ENCODE measurements at regions not wholly inside any gene's neighbourhood (a gene's known extent, or its start where the extent isn't known, plus 50 kb on each side); places are given as distances from the start of the nearest gene placed in this dataset.

DNA sequence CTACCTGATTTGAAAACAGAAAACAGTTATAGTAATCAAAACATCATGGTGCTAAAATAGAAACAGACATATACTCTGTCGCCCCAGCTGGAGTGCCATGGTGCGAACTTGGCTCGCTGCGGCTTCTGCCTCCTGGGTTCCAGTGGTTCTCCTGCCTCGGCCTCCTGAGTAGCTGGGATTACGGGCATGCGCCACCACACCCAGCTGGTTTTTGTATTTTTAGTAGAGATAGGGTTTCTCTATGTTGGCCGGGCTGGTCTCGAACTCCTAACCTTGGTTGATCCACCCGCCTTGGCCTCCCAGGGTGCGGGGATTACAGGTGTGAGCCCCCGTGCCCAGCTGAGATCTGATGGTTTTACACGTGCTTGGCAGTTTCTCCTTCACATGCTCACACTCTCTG is 495.9 kb downstream of the ANXA1 start:
- DNase-seq (ENCODE audit: low spot score), result no peak
- peaks cover 4% of the 10 kb centered on the region; the same call in 2 of the 3 replicates for H3K4me1 Mint-ChIP-seq
- no peaks in the 10 kb centered on the region for H3K36me3 Mint-ChIP-seq (ENCODE audit: low read depth)
- no peaks in the 10 kb centered on the region for H3K27me3 ChIP-seq (ENCODE audit: insufficient read depth)
- H3K79me2 ChIP-seq (replicated peaks; ENCODE audit: insufficient read depth), result no peaks in the 10 kb centered on the region
- no peaks in the 10 kb centered on the region for H4K20me1 ChIP-seq (replicated peaks; ENCODE audit: insufficient read depth)
- H3K4me3 ChIP-seq, result no peak overlapping the region
- H3F3A ChIP-seq (replicated peaks; ENCODE audit: low read depth), result no peaks in the 10 kb centered on the region
- H3K9me2 ChIP-seq (ENCODE audit: insufficient read depth), result peaks cover 20% of the 10 kb centered on the region; the same call in 1 of the 2 replicates
- TF ChIP-seq, protein P1, sequence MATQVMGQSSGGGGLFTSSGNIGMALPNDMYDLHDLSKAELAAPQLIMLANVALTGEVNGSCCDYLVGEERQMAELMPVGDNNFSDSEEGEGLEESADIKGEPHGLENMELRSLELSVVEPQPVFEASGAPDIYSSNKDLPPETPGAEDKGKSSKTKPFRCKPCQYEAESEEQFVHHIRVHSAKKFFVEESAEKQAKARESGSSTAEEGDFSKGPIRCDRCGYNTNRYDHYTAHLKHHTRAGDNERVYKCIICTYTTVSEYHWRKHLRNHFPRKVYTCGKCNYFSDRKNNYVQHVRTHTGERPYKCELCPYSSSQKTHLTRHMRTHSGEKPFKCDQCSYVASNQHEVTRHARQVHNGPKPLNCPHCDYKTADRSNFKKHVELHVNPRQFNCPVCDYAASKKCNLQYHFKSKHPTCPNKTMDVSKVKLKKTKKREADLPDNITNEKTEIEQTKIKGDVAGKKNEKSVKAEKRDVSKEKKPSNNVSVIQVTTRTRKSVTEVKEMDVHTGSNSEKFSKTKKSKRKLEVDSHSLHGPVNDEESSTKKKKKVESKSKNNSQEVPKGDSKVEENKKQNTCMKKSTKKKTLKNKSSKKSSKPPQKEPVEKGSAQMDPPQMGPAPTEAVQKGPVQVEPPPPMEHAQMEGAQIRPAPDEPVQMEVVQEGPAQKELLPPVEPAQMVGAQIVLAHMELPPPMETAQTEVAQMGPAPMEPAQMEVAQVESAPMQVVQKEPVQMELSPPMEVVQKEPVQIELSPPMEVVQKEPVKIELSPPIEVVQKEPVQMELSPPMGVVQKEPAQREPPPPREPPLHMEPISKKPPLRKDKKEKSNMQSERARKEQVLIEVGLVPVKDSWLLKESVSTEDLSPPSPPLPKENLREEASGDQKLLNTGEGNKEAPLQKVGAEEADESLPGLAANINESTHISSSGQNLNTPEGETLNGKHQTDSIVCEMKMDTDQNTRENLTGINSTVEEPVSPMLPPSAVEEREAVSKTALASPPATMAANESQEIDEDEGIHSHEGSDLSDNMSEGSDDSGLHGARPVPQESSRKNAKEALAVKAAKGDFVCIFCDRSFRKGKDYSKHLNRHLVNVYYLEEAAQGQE (IDR thresholded peaks at IDR 0.05; ENCODE audit: unreplicated experiment), result no peak
- TF ChIP-seq, protein P2, sequence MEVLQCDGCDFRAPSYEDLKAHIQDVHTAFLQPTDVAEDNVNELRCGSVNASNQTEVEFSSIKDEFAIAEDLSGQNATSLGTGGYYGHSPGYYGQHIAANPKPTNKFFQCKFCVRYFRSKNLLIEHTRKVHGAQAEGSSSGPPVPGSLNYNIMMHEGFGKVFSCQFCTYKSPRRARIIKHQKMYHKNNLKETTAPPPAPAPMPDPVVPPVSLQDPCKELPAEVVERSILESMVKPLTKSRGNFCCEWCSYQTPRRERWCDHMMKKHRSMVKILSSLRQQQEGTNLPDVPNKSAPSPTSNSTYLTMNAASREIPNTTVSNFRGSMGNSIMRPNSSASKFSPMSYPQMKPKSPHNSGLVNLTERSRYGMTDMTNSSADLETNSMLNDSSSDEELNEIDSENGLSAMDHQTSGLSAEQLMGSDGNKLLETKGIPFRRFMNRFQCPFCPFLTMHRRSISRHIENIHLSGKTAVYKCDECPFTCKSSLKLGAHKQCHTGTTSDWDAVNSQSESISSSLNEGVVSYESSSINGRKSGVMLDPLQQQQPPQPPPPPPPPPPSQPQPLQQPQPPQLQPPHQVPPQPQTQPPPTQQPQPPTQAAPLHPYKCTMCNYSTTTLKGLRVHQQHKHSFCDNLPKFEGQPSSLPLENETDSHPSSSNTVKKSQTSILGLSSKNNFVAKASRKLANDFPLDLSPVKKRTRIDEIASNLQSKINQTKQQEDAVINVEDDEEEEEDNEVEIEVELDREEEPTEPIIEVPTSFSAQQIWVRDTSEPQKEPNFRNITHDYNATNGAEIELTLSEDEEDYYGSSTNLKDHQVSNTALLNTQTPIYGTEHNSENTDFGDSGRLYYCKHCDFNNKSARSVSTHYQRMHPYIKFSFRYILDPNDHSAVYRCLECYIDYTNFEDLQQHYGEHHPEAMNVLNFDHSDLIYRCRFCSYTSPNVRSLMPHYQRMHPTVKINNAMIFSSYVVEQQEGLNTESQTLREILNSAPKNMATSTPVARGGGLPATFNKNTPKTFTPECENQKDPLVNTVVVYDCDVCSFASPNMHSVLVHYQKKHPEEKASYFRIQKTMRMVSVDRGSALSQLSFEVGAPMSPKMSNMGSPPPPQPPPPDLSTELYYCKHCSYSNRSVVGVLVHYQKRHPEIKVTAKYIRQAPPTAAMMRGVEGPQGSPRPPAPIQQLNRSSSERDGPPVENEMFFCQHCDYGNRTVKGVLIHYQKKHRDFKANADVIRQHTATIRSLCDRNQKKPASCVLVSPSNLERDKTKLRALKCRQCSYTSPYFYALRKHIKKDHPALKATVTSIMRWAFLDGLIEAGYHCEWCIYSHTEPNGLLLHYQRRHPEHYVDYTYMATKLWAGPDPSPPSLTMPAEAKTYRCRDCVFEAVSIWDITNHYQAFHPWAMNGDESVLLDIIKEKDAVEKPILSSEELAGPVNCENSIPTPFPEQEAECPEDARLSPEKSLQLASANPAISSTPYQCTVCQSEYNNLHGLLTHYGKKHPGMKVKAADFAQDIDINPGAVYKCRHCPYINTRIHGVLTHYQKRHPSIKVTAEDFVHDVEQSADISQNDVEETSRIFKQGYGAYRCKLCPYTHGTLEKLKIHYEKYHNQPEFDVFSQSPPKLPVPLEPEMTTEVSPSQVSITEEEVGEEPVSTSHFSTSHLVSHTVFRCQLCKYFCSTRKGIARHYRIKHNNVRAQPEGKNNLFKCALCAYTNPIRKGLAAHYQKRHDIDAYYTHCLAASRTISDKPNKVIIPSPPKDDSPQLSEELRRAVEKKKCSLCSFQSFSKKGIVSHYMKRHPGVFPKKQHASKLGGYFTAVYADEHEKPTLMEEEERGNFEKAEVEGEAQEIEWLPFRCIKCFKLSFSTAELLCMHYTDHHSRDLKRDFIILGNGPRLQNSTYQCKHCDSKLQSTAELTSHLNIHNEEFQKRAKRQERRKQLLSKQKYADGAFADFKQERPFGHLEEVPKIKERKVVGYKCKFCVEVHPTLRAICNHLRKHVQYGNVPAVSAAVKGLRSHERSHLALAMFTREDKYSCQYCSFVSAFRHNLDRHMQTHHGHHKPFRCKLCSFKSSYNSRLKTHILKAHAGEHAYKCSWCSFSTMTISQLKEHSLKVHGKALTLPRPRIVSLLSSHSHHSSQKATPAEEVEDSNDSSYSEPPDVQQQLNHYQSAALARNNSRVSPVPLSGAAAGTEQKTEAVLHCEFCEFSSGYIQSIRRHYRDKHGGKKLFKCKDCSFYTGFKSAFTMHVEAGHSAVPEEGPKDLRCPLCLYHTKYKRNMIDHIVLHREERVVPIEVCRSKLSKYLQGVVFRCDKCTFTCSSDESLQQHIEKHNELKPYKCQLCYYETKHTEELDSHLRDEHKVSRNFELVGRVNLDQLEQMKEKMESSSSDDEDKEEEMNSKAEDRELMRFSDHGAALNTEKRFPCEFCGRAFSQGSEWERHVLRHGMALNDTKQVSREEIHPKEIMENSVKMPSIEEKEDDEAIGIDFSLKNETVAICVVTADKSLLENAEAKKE (CRISPR knock-in tag; IDR thresholded peaks at IDR 0.05), result no peak
- TF ChIP-seq CREB1 (CRISPR knock-in tag; IDR thresholded peaks at IDR 0.05; ENCODE audit: low read depth) (no peak), JUNB (IDR thresholded peaks at IDR 0.05; ENCODE audit: unreplicated experiment) (no peak), ZNF331 (CRISPR knock-in tag; IDR thresholded peaks at IDR 0.05; ENCODE audit: low read depth) (no peak), EZH2 (IDR thresholded peaks at IDR 0.05; ENCODE audit: low read depth, unreplicated experiment) (no peak), STAT1 (IDR thresholded peaks at IDR 0.05; ENCODE audit: unreplicated experiment) (no peak), POLR2AphosphoS5 (IDR thresholded peaks at IDR 0.05; ENCODE audit: low read depth) (no peak), ZNF114 (CRISPR knock-in tag; IDR thresholded peaks at IDR 0.05) (no peak), EZH2phosphoT487 (IDR thresholded peaks at IDR 0.05; ENCODE audit: unreplicated experiment) (no peak), NANOG (IDR thresholded peaks at IDR 0.05; ENCODE audit: borderline replicate concordance) (no peak)
- TF ChIP-seq, protein P3, sequence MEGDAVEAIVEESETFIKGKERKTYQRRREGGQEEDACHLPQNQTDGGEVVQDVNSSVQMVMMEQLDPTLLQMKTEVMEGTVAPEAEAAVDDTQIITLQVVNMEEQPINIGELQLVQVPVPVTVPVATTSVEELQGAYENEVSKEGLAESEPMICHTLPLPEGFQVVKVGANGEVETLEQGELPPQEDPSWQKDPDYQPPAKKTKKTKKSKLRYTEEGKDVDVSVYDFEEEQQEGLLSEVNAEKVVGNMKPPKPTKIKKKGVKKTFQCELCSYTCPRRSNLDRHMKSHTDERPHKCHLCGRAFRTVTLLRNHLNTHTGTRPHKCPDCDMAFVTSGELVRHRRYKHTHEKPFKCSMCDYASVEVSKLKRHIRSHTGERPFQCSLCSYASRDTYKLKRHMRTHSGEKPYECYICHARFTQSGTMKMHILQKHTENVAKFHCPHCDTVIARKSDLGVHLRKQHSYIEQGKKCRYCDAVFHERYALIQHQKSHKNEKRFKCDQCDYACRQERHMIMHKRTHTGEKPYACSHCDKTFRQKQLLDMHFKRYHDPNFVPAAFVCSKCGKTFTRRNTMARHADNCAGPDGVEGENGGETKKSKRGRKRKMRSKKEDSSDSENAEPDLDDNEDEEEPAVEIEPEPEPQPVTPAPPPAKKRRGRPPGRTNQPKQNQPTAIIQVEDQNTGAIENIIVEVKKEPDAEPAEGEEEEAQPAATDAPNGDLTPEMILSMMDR (conservative IDR thresholded peaks at IDR 0.05; ENCODE audit: low read depth in 2 of 2), result no peak
- TF ChIP-seq, protein P4, sequence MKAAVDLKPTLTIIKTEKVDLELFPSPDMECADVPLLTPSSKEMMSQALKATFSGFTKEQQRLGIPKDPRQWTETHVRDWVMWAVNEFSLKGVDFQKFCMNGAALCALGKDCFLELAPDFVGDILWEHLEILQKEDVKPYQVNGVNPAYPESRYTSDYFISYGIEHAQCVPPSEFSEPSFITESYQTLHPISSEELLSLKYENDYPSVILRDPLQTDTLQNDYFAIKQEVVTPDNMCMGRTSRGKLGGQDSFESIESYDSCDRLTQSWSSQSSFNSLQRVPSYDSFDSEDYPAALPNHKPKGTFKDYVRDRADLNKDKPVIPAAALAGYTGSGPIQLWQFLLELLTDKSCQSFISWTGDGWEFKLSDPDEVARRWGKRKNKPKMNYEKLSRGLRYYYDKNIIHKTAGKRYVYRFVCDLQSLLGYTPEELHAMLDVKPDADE (IDR thresholded peaks at IDR 0.05), result no peak
- no peaks in the 10 kb centered on the region for H3K36me3 ChIP-seq (ENCODE audit: insufficient read depth)
- H3K27ac Mint-ChIP-seq, result no peak overlapping the region
- no peak overlapping the region for H3K4me3 Mint-ChIP-seq
- no peaks in the 10 kb centered on the region for H3K9me3 Mint-ChIP-seq
- peaks cover 5% of the 10 kb centered on the region; the same call in 1 of the 2 replicates for H3K4me1 ChIP-seq (ENCODE audit: insufficient read depth)
- no peak overlapping the region for H3K27ac ChIP-seq (ENCODE audit: low read depth)
- H3K4me2 ChIP-seq, result no peak overlapping the region
- no peak overlapping the region for H2AFZ ChIP-seq
- no peak for ATAC-seq
- H3K27me3 Mint-ChIP-seq (ENCODE audit: insufficient read depth, low read depth, poor library complexity), result peaks cover 3% of the 10 kb centered on the region
